Body of pancreas (tissue), 4 donors: ENCODE measurements at regions not wholly inside any gene's neighbourhood (a gene's known extent, or its start where the extent isn't known, plus 50 kb on each side); places are given as distances from the start of the nearest gene placed in this dataset.
A peak's percentile ranks its signal among the peaks of the same experiment; 100 is the strongest.

ENCODE experiments used
- ATAC-seq: fragments of 150-250 bp; one replicate; pipeline ENCODE4 v1.9.1; 2016
- DNase-seq, 4 donors: peaks; one replicate each; pipeline ENCODE4 v3.0.0-alpha.2; 2019
- H3K27ac ChIP-seq, 4 donors: fragments of 200-600 bp; sonication (generic); 1 replicate in 3 of 4; 2 replicates in 1 of 4; pipeline versions ENCODE4 v1.5.1 to v1.6.1; 2016 to 2019; ENCODE audit warnings: mild to moderate bottlenecking in 1 of 4, mixed read lengths in 1 of 4, moderate library complexity in 1 of 4
- H3K27me3 ChIP-seq, 2 donors: fragments of 200-600 bp; sonication (generic); one replicate each; pipeline ENCODE4 v1.6.0; 2016; ENCODE audit warnings: mild to moderate bottlenecking in 1 of 2
- H3K36me3 ChIP-seq, 2 donors: fragments of 200-600 bp; sonication (generic); replicated peaks in 1 of 2; 2 replicates each; pipeline ENCODE4 v1.5.1; 2016; ENCODE audit warnings: low read depth in 2 of 2; ENCODE audit not compliant: insufficient read depth in 1 of 2
- H3K4me1 ChIP-seq: fragments of 200-600 bp; sonication (generic); one replicate; pipeline ENCODE4 v1.6.0; 2016
- H3K4me3 ChIP-seq, 2 donors: fragments of 200-600 bp; sonication (generic); 1 replicate in 1 of 2; 2 replicates in 1 of 2; pipeline ENCODE4 v1.5.1; 2016 to 2019
- H3K9me3 ChIP-seq, 3 donors: fragments of 200-600 bp; sonication (generic); 1 replicate in 2 of 3; 2 replicates in 1 of 3; pipeline ENCODE4 v1.5.1; 2016
- CTCF ChIP-seq, 7 experiments: fragments of 450-650 bp in 4 of 7; fragments of 200-600 bp in 3 of 7; sonication (generic) in 3 of 7; IDR thresholded peaks; one replicate each; pipeline ENCODE4 v1.5.1; 2016 to 2019; ENCODE audit warnings: antibody characterized with exemption in 7 of 7
- POLR2A ChIP-seq, 3 donors: fragments of 450-650 bp; IDR thresholded peaks; one replicate each; pipeline ENCODE4 v1.6.1; 2016; ENCODE audit warnings: antibody characterized with exemption in 3 of 3, mild to moderate bottlenecking in 2 of 3
- WGBS, 2 donors: methylation state at CpG; one replicate each; pipeline ENCODE4 v1.1.5; 2017; 5-methylcytosine and 5-hydroxymethylcytosine counted together
- intact Hi-C: fragments of 100-400 bp; cut with DNase I; formaldehyde crosslinking; loops from one replicate; pipeline ENCODE4 v1.15.1; 2023

GRCh38 chr21:22076471-22076870 lies 1078.3 kb downstream of the NCAM2 start:
- no peak for DNase-seq
- intact Hi-C loops: no loop called here
- H3K4me1 ChIP-seq: no peaks in the 10 kb centered on the region
- H3K4me3 ChIP-seq: no peak overlapping the region
- TF ChIP-seq POLR2A (IDR thresholded peaks at IDR 0.05) (no peak), CTCF (IDR thresholded peaks at IDR 0.05) (no peak)
- no peaks in the 10 kb centered on the region for H3K9me3 ChIP-seq
- no peak for ATAC-seq
- H3K27ac ChIP-seq: no peak overlapping the region
- 55 to 58% methylated on average over 4 of the region's 4 CpGs for WGBS, 2 donors
- no peaks in the 10 kb centered on the region for H3K36me3 ChIP-seq
- H3K27me3 ChIP-seq: no peaks in the 10 kb centered on the region

GRCh38 chr21:22083899-22084298 lies 1085.7 kb downstream of the NCAM2 start:
- no peak for TF ChIP-seq CTCF (IDR thresholded peaks at IDR 0.05)
- TF ChIP-seq POLR2A (IDR thresholded peaks at IDR 0.05): no peak
- intact Hi-C loops: no loop called here
- no peak for ATAC-seq
- no peak for DNase-seq
- no peaks in the 10 kb centered on the region for H3K27me3 ChIP-seq
- H3K9me3 ChIP-seq: no peaks in the 10 kb centered on the region
- no peak overlapping the region for H3K27ac ChIP-seq
- no peaks in the 10 kb centered on the region for H3K4me1 ChIP-seq
- no peaks in the 10 kb centered on the region for H3K36me3 ChIP-seq
- no peak overlapping the region for H3K4me3 ChIP-seq
- WGBS, 2 donors: 60 to 73% methylated on average over 3 of the region's 3 CpGs

- TF ChIP-seq POLR2A (IDR thresholded peaks at IDR 0.05) (no peak), CTCF (IDR thresholded peaks at IDR 0.05) (no peak)
- Histone ChIP-seq H3K4me1 (no peaks in the 10 kb centered on the region), H3K27ac (no peak overlapping the region), H3K36me3 (no peaks in the 10 kb centered on the region), H3K27me3 (no peaks in the 10 kb centered on the region), H3K9me3 (no peaks in the 10 kb centered on the region), H3K4me3 (no peak overlapping the region)
- DNase-seq: no peak
- ATAC-seq: no peak
- intact Hi-C loops: no loop called here
- 28% methylated on average over 1 of the region's 1 CpG for WGBS, 2 donors
Measured at GRCh38 chr21:22096314-22096713, 1098.1 kb downstream of the NCAM2 start.

GRCh38 chr21:22106720-22107410 lies 1108.7 kb downstream of the NCAM2 start:
- Histone ChIP-seq H3K36me3 (no peaks in the 10 kb centered on the region), H3K27me3 (no peaks in the 10 kb centered on the region), H3K4me1 (no peaks in the 10 kb centered on the region), H3K9me3 (no peaks in the 10 kb centered on the region), H3K27ac (no peak overlapping the region), H3K4me3 (no peak overlapping the region)
- DNase-seq (no peak), ATAC-seq (no peak)
- TF ChIP-seq CTCF (IDR thresholded peaks at IDR 0.05): no peak
- TF ChIP-seq POLR2A (IDR thresholded peaks at IDR 0.05): no peak
- 19 to 21% methylated on average over 2 of the region's 2 CpGs for WGBS, 2 donors
- intact Hi-C loops: no loop called here

GRCh38 chr21:22115746-22116145 lies 1117.5 kb downstream of the NCAM2 start:
- Histone ChIP-seq H3K36me3 (no peaks in the 10 kb centered on the region), H3K9me3 (no peaks in the 10 kb centered on the region), H3K27ac (no peak overlapping the region), H3K4me3 (no peak overlapping the region), H3K4me1 (peaks cover 10% of the 10 kb centered on the region), H3K27me3 (no peaks in the 10 kb centered on the region)
- ATAC-seq: peak; percentile 62
- no peak for DNase-seq
- intact Hi-C loops: no loop called here
- no peak for TF ChIP-seq POLR2A (IDR thresholded peaks at IDR 0.05)
- no peak for TF ChIP-seq CTCF (IDR thresholded peaks at IDR 0.05)
- WGBS, 2 donors: 18 to 19% methylated on average over 2 of the region's 2 CpGs
